ENCODE measurements at regions not wholly inside any gene's neighbourhood (a gene's known extent, or its start where the extent isn't known, plus 50 kb on each side); places are given as distances from the start of the nearest gene placed in this dataset.

DNA sequence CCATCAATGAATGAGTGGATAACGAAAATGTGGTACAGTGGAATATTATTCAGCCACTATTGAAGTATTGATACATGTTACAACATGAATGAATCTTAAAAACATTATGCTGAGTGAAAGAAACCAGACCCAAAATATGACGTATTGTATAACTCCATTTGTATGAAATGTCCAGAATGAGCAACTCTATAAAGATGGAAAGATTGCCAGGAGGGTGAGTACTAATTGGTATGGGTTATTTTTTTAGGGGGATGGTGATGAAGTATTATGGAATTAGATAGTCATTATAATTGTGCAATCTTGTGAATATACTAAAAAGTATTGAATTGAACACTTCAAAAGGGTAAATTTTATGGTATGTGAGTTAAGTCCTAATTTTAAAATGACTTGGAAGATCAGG is 278.6 kb downstream of the SIPA1L2 start:
- no peak for TF ChIP-seq SMC3 (IDR thresholded peaks at IDR 0.05; ENCODE audit: low read depth, low read length)
- no peak for TF ChIP-seq MAFK (IDR thresholded peaks at IDR 0.05; ENCODE audit: low read depth, low read length)
- TF ChIP-seq, protein P1, sequence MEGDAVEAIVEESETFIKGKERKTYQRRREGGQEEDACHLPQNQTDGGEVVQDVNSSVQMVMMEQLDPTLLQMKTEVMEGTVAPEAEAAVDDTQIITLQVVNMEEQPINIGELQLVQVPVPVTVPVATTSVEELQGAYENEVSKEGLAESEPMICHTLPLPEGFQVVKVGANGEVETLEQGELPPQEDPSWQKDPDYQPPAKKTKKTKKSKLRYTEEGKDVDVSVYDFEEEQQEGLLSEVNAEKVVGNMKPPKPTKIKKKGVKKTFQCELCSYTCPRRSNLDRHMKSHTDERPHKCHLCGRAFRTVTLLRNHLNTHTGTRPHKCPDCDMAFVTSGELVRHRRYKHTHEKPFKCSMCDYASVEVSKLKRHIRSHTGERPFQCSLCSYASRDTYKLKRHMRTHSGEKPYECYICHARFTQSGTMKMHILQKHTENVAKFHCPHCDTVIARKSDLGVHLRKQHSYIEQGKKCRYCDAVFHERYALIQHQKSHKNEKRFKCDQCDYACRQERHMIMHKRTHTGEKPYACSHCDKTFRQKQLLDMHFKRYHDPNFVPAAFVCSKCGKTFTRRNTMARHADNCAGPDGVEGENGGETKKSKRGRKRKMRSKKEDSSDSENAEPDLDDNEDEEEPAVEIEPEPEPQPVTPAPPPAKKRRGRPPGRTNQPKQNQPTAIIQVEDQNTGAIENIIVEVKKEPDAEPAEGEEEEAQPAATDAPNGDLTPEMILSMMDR (conservative IDR thresholded peaks at IDR 0.05; ENCODE audit: low read depth, low read length): no peak
- no peak for TF ChIP-seq RFX5 (IDR thresholded peaks at IDR 0.05; ENCODE audit: low read depth, low read length)
- TF ChIP-seq CEBPB (IDR thresholded peaks at IDR 0.05; ENCODE audit: low read depth, low read length): no peak
- no peak for TF ChIP-seq POLR2A (IDR thresholded peaks at IDR 0.05; ENCODE audit: low read depth, low read length)

Measured in IMR-90 (cell line).